A549 (cell line): ENCODE measurements at regions not wholly inside any gene's neighbourhood (a gene's known extent, or its start where the extent isn't known, plus 50 kb on each side); places are given as distances from the start of the nearest gene placed in this dataset.

Experiments used
- TF ChIP-seq, protein P1 (sequence below): IDR thresholded peaks from 2 replicates; pipeline ENCODE4 v1.6.1; 2012
- TF ChIP-seq, protein P2 (sequence below): fragments of >200 bp; sonication (Bioruptor Twin); formaldehyde crosslinking; IDR thresholded peaks from 3 replicates; pipeline ENCODE4 v1.5.1; 2016

DNA sequence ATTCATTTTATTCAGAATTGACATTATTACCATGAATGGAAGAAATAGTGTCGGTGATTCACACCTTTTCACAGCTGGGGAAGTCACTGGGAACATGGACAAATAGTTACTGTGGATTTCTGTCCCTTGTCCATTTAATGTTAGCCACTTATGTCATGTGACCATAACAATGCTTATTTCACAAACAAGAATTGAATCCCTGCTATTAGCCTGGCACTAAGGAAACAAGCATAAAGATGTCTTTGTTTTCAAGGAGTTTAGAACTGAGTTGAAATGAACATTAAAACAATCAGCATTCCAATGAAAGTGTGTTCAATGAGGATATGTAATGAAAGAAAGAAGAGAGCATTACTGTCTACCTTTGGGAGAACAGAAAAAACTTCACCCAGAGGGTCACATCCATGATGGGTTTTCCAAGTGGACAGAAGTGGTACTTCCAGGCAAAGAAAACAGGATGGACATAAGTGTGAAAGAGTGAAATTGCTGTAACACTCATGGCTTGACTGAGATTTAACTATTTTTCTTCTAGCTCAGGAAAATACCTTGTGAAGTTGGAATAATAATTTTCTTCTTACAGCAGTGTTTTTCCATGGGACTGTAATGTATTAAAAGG, 324.5 kb upstream of the UBE2E3 start:
- TF ChIP-seq, protein P1, sequence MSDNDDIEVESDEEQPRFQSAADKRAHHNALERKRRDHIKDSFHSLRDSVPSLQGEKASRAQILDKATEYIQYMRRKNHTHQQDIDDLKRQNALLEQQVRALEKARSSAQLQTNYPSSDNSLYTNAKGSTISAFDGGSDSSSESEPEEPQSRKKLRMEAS, result no peak
- TF ChIP-seq, protein P2, sequence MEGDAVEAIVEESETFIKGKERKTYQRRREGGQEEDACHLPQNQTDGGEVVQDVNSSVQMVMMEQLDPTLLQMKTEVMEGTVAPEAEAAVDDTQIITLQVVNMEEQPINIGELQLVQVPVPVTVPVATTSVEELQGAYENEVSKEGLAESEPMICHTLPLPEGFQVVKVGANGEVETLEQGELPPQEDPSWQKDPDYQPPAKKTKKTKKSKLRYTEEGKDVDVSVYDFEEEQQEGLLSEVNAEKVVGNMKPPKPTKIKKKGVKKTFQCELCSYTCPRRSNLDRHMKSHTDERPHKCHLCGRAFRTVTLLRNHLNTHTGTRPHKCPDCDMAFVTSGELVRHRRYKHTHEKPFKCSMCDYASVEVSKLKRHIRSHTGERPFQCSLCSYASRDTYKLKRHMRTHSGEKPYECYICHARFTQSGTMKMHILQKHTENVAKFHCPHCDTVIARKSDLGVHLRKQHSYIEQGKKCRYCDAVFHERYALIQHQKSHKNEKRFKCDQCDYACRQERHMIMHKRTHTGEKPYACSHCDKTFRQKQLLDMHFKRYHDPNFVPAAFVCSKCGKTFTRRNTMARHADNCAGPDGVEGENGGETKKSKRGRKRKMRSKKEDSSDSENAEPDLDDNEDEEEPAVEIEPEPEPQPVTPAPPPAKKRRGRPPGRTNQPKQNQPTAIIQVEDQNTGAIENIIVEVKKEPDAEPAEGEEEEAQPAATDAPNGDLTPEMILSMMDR, result no peak
